RWPE2 (cell line): ENCODE measurements at regions not wholly inside any gene's neighbourhood (a gene's known extent, or its start where the extent isn't known, plus 50 kb on each side); places are given as distances from the start of the nearest gene placed in this dataset.
"Not testable (repeated sequence)": the region's sequence is repeated elsewhere in the genome, so short reads cannot be mapped to it uniquely, and the experiment has no call there.

Experiments
- ATAC-seq: fragments of 200-7000 bp; cut with Tn5 transposase; 3 replicates; pipeline ENCODE4 v1.9.1; 2021; ENCODE audit warnings: low read depth
- DNase-seq: peaks from one replicate; pipeline ENCODE4 v3.0.0-alpha.2; 2020; ENCODE audit warnings: low spot score
- H3K27ac ChIP-seq: fragments of 450-650 bp; 2 replicates; pipeline ENCODE4 v1.5.1; 2017; ENCODE audit warnings: mild to moderate bottlenecking; ENCODE audit not compliant: poor library complexity, severe bottlenecking
- H3K27me3 ChIP-seq: fragments of 250-450 bp; sonication (Bioruptor Pico); 2 replicates; pipeline ENCODE4 v1.5.1; 2021; ENCODE audit warnings: mild to moderate bottlenecking, moderate library complexity; ENCODE audit not compliant: insufficient read depth, poor library complexity, severe bottlenecking
- H3K36me3 ChIP-seq: fragments of 250-450 bp; sonication (Bioruptor Pico); 2 replicates; pipeline ENCODE4 v1.5.1; 2020; ENCODE audit warnings: low read depth, mild to moderate bottlenecking, moderate library complexity
- H3K4me1 ChIP-seq: fragments of 250-450 bp; sonication (Bioruptor Pico); 2 replicates; pipeline ENCODE4 v1.5.1; 2021; ENCODE audit warnings: mild to moderate bottlenecking, moderate library complexity; ENCODE audit not compliant: insufficient read depth, poor library complexity, severe bottlenecking
- H3K4me3 ChIP-seq: fragments of 250-450 bp; sonication (Bioruptor Pico); 2 replicates; pipeline ENCODE4 v1.5.1; 2021; ENCODE audit warnings: mild to moderate bottlenecking, moderate library complexity; ENCODE audit not compliant: severe bottlenecking
- H3K9me3 ChIP-seq: fragments of 250-450 bp; sonication (Bioruptor Pico); 2 replicates; pipeline ENCODE4 v1.5.1; 2021; ENCODE audit warnings: mild to moderate bottlenecking, moderate library complexity; ENCODE audit not compliant: severe bottlenecking
- CTCF ChIP-seq: fragments of 450-650 bp; IDR thresholded peaks from one replicate; pipeline ENCODE4 v1.5.1; 2017; ENCODE audit warnings: mild to moderate bottlenecking, moderate library complexity; ENCODE audit not compliant: poor library complexity, severe bottlenecking

GRCh38 chr11:107257710-107258109 is 199.9 kb downstream of the CWF19L2 start:
- Histone ChIP-seq H3K27ac (no peak overlapping the region), H3K27me3 (no peaks in the 10 kb centered on the region), H3K9me3 (no peaks in the 10 kb centered on the region), H3K4me1 (no peaks in the 10 kb centered on the region), H3K36me3 (no peaks in the 10 kb centered on the region), H3K4me3 (no peak overlapping the region)
- no peak for DNase-seq
- ATAC-seq: no peak
- no peak for TF ChIP-seq CTCF

- H3K36me3 ChIP-seq, H3K4me1 ChIP-seq, H3K27ac ChIP-seq, ATAC-seq, H3K4me3 ChIP-seq, H3K27me3 ChIP-seq, H3K9me3 ChIP-seq, DNase-seq: not testable (repeated sequence)
These were observed 204.0 kb downstream of the CWF19L2 start for GRCh38 chr11:107253661-107254060.

- DNase-seq: no peak
- no peaks in the 10 kb centered on the region for H3K27me3 ChIP-seq
These were observed 205.0 kb downstream of the CWF19L2 start for GRCh38 chr11:107252429-107253161.

GRCh38 chr11:107251298-107251697 is 206.3 kb downstream of the CWF19L2 start:
- DNase-seq: no peak
- Histone ChIP-seq H3K4me1 (no peaks in the 10 kb centered on the region), H3K27me3 (no peaks in the 10 kb centered on the region), H3K36me3 (no peaks in the 10 kb centered on the region), H3K4me3 (no peak overlapping the region), H3K9me3 (no peaks in the 10 kb centered on the region), H3K27ac (no peak overlapping the region)
- ATAC-seq: no peak
- no peak for TF ChIP-seq CTCF

More at GRCh38 chr11:107252429-107253161, 205.0 kb downstream of the CWF19L2 start:
- Histone ChIP-seq H3K36me3 (no peaks in the 10 kb centered on the region), H3K4me3 (no peak overlapping the region), H3K4me1 (no peaks in the 10 kb centered on the region), H3K27ac (no peak overlapping the region), H3K9me3 (no peaks in the 10 kb centered on the region)
- no peak for TF ChIP-seq CTCF
- no peak for ATAC-seq

GRCh38 chr11:107250017-107250416 is 207.6 kb downstream of the CWF19L2 start:
- H3K27me3 ChIP-seq: no peaks in the 10 kb centered on the region
- ATAC-seq: no peak
- no peak for TF ChIP-seq CTCF
- H3K36me3 ChIP-seq: no peaks in the 10 kb centered on the region
- H3K9me3 ChIP-seq: no peaks in the 10 kb centered on the region
- no peak overlapping the region for H3K4me3 ChIP-seq
- H3K4me1 ChIP-seq: no peaks in the 10 kb centered on the region
- no peak for DNase-seq
- H3K27ac ChIP-seq: no peak overlapping the region
